ENCODE measurements at regions not wholly inside any gene's neighbourhood (a gene's known extent, or its start where the extent isn't known, plus 50 kb on each side); places are given as distances from the start of the nearest gene placed in this dataset.

DNA sequence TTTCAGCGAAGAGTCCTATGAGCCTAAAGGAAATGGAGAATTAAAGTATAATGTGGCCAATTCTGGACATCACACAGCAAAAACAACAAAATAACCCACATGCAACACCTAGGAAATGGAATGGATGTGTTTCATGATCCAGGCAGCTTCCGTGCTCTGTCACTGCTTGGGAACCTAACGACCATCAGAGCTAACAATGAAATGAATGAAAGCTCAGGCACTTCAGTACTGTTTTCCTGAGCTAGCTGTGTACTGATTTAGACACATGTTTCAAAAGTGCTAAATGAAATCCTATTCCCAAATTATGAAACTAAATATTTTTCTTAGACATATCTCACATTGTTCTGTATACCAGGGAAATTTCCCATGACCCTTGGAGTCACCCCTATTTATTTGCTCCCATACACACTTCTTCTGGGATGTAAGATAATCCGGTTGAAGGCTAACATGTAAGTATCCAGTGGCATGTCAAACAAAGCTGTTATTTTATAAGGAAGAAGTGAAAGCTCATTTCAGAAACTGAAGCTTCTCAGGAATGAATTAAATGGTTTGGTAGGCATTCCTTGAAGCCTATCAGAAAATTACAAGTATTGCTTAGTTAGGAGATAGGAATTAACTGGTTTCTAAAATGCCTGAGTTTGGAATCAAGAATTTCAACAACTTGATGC is 108.5 kb upstream of the RND3 start (continued):
- TF ChIP-seq, protein P1, sequence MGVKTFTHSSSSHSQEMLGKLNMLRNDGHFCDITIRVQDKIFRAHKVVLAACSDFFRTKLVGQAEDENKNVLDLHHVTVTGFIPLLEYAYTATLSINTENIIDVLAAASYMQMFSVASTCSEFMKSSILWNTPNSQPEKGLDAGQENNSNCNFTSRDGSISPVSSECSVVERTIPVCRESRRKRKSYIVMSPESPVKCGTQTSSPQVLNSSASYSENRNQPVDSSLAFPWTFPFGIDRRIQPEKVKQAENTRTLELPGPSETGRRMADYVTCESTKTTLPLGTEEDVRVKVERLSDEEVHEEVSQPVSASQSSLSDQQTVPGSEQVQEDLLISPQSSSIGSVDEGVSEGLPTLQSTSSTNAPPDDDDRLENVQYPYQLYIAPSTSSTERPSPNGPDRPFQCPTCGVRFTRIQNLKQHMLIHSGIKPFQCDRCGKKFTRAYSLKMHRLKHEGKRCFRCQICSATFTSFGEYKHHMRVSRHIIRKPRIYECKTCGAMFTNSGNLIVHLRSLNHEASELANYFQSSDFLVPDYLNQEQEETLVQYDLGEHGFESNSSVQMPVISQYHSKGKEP (tag by site-specific recombination; IDR thresholded peaks at IDR 0.05) = no peak
- TF ChIP-seq ZNF768 (tag by site-specific recombination; IDR thresholded peaks at IDR 0.05) (no peak), ZNF239 (tag by site-specific recombination; IDR thresholded peaks at IDR 0.05) (no peak), ZNF658 (tag by site-specific recombination; IDR thresholded peaks at IDR 0.05) (no peak), ZNF529 (tag by site-specific recombination; IDR thresholded peaks at IDR 0.05; ENCODE audit: insufficient replicate concordance) (no peak)
- TF ChIP-seq, protein P2, sequence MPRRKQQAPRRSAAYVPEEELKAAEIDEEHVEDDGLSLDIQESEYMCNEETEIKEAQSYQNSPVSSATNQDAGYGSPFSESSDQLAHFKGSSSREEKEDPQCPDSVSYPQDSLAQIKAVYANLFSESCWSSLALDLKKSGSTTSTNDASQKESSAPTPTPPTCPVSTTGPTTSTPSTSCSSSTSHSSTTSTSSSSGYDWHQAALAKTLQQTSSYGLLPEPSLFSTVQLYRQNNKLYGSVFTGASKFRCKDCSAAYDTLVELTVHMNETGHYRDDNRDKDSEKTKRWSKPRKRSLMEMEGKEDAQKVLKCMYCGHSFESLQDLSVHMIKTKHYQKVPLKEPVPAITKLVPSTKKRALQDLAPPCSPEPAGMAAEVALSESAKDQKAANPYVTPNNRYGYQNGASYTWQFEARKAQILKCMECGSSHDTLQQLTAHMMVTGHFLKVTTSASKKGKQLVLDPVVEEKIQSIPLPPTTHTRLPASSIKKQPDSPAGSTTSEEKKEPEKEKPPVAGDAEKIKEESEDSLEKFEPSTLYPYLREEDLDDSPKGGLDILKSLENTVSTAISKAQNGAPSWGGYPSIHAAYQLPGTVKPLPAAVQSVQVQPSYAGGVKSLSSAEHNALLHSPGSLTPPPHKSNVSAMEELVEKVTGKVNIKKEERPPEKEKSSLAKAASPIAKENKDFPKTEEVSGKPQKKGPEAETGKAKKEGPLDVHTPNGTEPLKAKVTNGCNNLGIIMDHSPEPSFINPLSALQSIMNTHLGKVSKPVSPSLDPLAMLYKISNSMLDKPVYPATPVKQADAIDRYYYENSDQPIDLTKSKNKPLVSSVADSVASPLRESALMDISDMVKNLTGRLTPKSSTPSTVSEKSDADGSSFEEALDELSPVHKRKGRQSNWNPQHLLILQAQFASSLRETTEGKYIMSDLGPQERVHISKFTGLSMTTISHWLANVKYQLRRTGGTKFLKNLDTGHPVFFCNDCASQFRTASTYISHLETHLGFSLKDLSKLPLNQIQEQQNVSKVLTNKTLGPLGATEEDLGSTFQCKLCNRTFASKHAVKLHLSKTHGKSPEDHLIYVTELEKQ (tag by site-specific recombination; IDR thresholded peaks at IDR 0.05; ENCODE audit: borderline replicate concordance) = no peak
- TF ChIP-seq, protein P3, sequence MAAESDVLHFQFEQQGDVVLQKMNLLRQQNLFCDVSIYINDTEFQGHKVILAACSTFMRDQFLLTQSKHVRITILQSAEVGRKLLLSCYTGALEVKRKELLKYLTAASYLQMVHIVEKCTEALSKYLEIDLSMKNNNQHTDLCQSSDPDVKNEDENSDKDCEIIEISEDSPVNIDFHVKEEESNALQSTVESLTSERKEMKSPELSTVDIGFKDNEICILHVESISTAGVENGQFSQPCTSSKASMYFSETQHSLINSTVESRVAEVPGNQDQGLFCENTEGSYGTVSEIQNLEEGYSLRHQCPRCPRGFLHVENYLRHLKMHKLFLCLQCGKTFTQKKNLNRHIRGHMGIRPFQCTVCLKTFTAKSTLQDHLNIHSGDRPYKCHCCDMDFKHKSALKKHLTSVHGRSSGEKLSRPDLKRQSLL (tag by site-specific recombination; IDR thresholded peaks at IDR 0.05) = no peak

DNA sequence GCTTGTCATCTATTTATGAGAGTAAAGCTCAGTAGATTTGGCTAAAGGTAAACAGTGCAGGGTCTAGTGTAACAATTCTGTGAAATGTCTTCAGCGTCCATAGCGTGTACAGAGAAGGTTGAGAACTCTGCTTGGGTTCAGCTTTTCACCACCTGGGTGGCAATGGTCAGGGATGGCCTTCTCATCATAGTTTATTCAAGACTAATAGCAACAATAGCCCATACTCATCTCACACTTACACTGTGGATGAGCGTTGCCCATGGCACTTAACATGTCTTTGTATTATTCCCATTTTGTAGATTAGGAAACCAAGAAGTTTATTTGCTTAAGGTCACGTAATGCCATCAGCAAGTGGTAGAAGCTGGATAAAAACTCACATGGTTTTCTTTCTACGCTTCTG is 106.8 kb upstream of the RND3 start:
- Histone ChIP-seq H3K4me1 (ENCODE audit: control insufficient read depth, insufficient read depth, low read length) (no peaks in the 10 kb centered on the region), H3K4me3 (ENCODE audit: low read depth, low read length) (no peak overlapping the region), H3K27ac (ENCODE audit: extremely low read depth, low read depth, low read length) (no peak overlapping the region), H3K9me3 (ENCODE audit: control insufficient read depth, insufficient read depth, low read depth, low read length) (no peaks in the 10 kb centered on the region), H3K36me3 (ENCODE audit: control insufficient read depth in 2 of 2, insufficient read depth in 1 of 2, low read length in 2 of 2) (no peaks in the 10 kb centered on the region)
- ChIA-PET CTCF (interaction anchor here (0.7 kb wide), 1 partner anchor 116 kb away, joined by 4 read pairs; no protein-coding TSS in a partner anchor), POLR2A (no interaction called here)
- no peak for TF ChIP-seq ZNF138 (tag by site-specific recombination; IDR thresholded peaks at IDR 0.05; ENCODE audit: borderline replicate concordance)

DNA sequence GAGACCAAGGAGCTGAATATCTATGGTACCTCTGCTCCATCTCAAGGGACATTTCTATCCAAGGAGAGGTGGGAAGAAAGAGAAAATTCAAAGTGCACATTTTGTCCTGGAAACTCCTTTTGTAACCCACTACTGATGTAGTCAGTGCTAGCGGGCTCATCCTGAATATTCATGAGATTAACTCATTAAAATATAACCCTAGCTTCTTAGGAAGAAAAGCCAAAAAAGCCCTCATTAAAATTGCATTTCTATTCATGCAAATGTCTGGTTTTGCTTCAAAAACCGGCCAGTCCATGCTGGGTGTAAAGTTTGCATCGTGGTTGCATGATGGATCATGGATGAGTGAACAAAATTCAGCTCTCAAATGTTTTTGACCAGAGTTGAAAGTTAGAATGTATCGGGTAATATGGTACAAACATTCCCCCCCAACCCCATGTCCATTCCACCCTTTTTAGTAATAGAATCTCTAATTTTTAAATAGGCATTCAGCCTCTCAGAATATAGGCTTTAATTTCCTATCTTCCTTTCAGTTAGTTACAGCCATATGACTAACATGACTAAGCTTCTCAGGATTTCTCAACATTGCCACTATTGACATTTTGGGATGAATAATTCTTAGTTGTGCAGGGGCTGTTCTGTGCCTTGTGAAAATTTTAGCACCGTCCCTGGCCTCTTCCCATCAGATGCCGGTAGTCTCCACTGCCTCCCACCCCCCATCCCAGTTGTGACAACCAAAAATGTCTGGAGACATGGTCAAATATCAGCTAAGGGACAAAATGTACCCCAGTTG is 104.2 kb upstream of the RND3 start:
- Histone ChIP-seq H3K36me3 (ENCODE audit: control insufficient read depth in 2 of 2, insufficient read depth in 1 of 2, low read length in 2 of 2) (no peaks in the 10 kb centered on the region), H3K4me1 (ENCODE audit: control insufficient read depth, insufficient read depth, low read length) (no peaks in the 10 kb centered on the region), H3K4me3 (ENCODE audit: low read depth, low read length) (no peak overlapping the region), H3K27ac (ENCODE audit: extremely low read depth, low read depth, low read length) (no peak overlapping the region), H3K9me3 (ENCODE audit: control insufficient read depth, insufficient read depth, low read depth, low read length) (no peaks in the 10 kb centered on the region)
- CTCF ChIA-PET = no interaction called here
- POLR2A ChIA-PET = no interaction called here
- TF ChIP-seq ZNF624 (tag by site-specific recombination; IDR thresholded peaks at IDR 0.05) = no peak
- TF ChIP-seq, protein P4, sequence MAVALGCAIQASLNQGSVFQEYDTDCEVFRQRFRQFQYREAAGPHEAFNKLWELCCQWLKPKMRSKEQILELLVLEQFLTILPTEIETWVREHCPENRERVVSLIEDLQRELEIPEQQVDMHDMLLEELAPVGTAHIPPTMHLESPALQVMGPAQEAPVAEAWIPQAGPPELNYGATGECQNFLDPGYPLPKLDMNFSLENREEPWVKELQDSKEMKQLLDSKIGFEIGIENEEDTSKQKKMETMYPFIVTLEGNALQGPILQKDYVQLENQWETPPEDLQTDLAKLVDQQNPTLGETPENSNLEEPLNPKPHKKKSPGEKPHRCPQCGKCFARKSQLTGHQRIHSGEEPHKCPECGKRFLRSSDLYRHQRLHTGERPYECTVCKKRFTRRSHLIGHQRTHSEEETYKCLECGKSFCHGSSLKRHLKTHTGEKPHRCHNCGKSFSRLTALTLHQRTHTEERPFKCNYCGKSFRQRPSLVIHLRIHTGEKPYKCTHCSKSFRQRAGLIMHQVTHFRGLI (tag by site-specific recombination; IDR thresholded peaks at IDR 0.05) = no peak
- TF ChIP-seq, protein P5, sequence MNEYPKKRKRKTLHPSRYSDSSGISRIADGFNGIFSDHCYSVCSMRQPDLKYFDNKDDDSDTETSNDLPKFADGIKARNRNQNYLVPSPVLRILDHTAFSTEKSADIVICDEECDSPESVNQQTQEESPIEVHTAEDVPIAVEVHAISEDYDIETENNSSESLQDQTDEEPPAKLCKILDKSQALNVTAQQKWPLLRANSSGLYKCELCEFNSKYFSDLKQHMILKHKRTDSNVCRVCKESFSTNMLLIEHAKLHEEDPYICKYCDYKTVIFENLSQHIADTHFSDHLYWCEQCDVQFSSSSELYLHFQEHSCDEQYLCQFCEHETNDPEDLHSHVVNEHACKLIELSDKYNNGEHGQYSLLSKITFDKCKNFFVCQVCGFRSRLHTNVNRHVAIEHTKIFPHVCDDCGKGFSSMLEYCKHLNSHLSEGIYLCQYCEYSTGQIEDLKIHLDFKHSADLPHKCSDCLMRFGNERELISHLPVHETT (tag by site-specific recombination; IDR thresholded peaks at IDR 0.05) = no peak
- TF ChIP-seq, protein P6, sequence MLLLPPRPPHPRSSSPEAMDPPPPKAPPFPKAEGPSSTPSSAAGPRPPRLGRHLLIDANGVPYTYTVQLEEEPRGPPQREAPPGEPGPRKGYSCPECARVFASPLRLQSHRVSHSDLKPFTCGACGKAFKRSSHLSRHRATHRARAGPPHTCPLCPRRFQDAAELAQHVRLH (tag by site-specific recombination; IDR thresholded peaks at IDR 0.05) = no peak
- TF ChIP-seq ZNF626 (tag by site-specific recombination; IDR thresholded peaks at IDR 0.05) = no peak
- TF ChIP-seq, protein P7, sequence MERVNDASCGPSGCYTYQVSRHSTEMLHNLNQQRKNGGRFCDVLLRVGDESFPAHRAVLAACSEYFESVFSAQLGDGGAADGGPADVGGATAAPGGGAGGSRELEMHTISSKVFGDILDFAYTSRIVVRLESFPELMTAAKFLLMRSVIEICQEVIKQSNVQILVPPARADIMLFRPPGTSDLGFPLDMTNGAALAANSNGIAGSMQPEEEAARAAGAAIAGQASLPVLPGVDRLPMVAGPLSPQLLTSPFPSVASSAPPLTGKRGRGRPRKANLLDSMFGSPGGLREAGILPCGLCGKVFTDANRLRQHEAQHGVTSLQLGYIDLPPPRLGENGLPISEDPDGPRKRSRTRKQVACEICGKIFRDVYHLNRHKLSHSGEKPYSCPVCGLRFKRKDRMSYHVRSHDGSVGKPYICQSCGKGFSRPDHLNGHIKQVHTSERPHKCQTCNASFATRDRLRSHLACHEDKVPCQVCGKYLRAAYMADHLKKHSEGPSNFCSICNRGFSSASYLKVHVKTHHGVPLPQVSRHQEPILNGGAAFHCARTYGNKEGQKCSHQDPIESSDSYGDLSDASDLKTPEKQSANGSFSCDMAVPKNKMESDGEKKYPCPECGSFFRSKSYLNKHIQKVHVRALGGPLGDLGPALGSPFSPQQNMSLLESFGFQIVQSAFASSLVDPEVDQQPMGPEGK (tag by site-specific recombination; IDR thresholded peaks at IDR 0.05) = no peak
- TF ChIP-seq TCF7L2 (IDR thresholded peaks at IDR 0.05; ENCODE audit: borderline replicate concordance, low read depth, low read length) = no peak
- TF ChIP-seq ZNF560 (tag by site-specific recombination; IDR thresholded peaks at IDR 0.05; ENCODE audit: borderline replicate concordance) = no peak

All from HEK293 (cell line).